ENCODE measurements at regions not wholly inside any gene's neighbourhood (a gene's known extent, or its start where the extent isn't known, plus 50 kb on each side); places are given as distances from the start of the nearest gene placed in this dataset.

DNA sequence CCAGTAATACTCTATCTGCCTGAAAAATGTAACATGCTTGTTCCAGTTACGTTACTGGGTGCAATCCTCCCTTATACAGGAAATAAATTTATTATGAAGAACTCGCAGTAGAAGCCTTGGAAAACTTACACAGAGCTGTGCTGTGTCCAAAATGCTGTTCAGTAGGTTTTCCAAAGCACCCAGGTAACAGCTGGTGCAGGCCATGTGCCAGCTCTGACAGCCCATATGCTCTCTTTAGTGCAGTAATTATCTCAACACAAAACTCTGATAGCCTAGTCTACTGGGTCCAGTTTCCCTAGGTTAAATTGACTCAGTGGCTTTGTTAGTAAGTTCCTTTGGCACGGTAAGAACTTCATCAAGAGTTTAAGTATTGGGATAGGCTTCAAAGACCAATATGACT, 120.7 kb upstream of the OBI1 start:
- DNase-seq (ENCODE audit: low spot score) = no peak

DNA sequence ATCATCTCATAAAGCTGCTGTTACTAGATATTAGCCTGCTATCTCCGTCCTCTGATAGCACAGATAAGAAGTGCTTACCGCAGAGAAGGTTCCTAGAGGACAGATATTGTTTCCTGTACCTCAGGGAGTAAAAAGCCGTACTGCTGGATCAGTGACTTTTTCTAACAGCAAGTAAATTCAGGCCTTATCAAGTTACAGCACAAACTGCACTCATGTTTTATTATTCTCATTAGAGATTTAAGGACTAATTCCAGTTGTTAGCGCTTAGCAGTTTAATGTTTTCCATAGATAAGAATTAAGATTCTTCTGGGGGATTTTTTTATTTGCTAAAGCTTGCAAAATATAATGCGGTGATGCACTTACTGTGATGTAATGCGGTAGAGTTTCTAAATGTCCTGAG, 119.0 kb upstream of the OBI1 start:
- DNase-seq (ENCODE audit: low spot score) = no peak

DNA sequence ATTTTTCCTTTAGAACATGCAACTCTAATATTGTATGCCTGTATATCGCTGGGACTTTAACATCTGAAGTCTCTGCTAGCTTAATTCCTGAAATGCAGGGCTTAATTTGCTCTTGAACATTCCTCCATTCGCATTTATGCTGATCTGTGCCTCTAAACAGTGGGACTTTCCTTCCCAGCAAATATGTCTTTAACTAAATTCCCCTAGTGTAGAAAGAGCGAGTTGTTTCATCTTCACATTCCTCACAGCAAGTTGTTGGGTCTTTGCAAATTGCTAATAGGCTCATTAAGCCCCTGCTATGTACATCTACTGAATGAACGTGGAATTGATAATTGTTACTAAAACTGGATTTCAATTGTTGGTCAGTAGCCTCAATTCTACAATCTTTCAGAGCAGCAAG, 118.4 kb upstream of the OBI1 start:
- DNase-seq (ENCODE audit: low spot score) = no peak

DNA sequence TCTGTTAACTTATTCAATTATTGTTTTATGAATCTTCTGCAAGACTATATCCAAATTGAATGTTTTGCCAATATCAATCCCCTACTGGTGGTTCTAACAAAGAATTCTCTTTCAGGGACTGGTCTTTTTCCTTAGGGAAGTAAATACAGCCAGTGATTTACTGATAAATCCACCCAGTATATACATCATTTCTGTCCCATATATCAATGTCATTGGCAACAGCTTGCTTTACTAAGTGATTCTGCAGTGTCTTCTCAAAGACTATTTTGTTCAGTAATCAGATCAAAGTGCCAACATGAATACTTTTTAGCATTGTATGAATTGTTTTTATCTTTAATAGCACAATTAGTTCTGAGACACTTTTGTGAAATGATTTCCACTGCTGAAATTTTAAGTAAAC, 114.0 kb upstream of the OBI1 start:
- DNase-seq (ENCODE audit: low spot score) = no peak

DNA sequence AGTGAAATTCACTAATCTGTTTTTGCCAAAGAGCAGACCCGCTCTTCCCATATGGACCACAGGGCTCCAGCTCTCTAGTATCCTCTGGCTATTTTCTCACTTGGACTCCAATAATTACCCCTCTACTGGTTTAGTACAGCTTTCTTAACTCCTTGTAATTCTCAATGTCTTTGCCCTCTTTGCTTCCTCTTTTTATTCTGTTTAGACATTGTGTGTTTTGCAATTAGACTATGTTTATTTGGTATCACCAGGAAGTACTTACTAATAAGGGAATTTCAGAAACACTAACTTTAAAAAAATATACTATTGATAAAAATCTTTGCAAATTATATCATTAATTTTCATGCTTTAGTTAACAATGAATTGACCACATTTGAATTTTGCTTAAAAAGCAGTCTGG, 111.6 kb upstream of the OBI1 start:
- no peak for DNase-seq (ENCODE audit: low spot score)

DNA sequence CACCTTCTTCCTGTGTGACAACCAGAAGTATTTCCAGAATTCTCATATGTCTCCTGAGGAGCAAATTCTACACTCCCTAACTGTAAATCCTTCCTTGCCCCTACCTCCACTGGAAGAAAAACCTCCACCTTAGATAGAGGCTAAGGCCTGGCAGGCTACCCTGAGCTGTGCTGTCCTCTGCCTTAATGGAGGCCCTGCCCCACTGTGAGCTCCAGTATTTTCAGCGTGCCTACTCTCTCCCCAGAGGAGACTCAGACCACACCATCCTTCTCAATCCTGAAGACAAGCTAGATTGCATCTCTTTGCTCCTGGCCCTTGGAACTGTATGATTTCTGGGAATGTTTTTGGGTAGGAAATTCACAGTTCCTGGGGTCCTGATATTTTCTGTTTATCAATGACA, 110.0 kb upstream of the OBI1 start:
- no peak for DNase-seq (ENCODE audit: low spot score)

DNA sequence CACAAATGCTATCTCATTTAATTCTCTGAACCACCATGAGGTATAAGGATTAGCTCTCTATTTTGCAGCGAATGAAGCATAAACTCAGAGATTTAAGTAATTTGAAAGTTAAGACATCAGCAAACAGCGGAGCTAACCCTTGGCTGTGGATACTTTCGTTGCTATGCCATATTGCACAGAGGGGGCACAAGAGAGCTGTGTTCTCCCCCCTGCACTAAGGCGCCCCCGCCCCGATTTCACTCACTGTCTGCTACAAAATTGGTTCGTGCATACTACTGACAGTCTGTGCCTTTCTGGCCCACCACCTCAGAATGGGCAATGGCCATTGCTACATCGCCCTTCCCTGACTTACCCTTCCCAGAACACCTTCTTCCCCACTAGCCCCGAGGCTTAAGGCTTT, 105.7 kb upstream of the OBI1 start:
- DNase-seq (ENCODE audit: low spot score) = no peak

DNA sequence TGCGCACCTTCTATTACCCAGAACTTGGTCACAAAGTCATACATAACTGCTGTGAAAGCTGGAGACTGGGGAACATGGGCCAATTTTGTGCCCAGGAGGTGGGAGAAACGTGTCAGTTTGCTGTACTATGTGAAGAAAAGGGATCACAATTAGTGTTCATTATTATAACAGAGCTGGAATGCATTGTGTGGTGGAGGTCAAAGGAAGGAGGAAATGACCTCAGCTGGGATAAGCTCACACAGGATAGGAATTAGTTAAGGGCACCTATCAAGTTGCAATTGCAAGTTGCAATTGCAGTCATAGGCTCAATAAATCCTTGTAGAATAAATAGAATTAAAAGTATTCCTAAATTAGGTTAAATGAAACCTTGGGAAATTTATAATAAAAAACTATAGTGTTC, 103.9 kb upstream of the OBI1 start:
- DNase-seq (ENCODE audit: low spot score) = no peak

DNA sequence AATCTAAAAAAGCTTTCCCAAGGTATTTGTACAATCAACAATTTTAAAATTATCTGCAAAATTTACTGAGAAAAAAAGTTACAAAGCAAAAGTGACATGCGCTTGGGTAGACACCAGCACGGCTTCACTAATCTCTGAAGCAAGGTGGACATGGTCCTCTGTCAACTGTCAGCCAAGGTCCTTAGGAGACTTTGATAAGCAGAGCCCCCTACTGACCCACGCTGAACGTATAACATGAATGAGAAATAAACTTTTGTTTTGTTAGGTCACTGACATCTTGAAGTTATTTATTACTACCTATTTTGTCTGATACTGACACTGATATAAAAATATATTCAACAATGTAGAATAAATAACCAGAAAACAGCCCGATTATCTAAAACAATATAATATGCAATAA, 100.7 kb upstream of the OBI1 start:
- DNase-seq (ENCODE audit: low spot score) = no peak

DNA sequence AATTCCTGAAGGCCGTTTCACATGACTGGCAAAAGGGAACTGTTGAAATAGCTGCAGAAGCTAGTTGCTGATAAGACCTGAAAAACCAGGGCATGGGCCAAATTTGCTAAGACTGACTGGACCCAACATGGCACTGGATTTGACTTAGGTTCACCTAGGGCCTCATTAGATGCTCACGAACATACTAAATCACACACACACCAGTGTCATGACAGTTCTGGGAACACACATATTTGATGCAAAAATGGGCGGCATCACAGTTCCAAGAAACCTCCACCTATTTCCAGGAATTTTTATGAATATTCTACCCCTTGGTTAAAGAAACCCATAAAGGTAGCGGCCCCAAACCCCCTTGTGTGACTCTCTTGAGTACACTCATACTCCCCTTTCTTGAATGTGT, 99.6 kb upstream of the OBI1 start:
- no peak for DNase-seq (ENCODE audit: low spot score)

DNA sequence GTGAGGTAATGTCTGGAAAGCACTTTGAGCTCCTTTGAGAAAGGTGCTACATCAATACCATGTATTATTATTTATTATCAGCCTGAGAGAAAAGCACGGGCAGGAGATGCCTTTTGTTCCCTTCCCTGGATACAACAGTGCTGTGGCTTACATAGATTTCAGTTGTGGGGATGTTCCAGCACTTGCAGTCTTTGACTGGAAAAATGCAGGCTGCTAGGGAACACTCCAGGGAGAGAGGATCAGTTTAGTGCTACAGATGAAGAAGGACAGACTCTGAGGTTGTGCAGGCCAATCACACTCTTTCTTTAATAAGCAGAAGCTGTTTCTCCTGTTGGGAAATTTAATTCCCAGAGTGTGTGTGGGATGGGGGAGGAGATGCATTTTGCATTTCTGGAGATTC, 94.5 kb upstream of the OBI1 start:
- no peak for DNase-seq (ENCODE audit: low spot score)

DNA sequence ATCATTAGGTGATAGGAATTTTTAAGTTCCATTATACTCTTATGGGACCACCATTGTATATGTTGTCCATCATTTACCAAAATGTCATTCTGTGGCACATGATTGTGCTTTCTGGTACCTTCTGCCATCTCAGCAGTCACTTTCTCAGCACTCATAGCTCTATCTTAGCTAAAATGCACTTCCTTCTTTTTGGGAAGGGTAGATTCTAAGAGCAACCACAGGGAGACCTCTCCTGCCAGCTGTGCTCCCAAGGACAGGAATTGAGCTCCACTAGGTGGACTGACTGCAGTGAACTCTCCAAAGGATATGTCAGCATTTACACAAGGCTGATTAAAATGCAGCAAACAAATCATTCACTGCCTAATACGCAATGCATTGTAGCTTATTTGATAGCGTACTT, 91.8 kb upstream of the OBI1 start:
- no peak for DNase-seq (ENCODE audit: low spot score)

DNA sequence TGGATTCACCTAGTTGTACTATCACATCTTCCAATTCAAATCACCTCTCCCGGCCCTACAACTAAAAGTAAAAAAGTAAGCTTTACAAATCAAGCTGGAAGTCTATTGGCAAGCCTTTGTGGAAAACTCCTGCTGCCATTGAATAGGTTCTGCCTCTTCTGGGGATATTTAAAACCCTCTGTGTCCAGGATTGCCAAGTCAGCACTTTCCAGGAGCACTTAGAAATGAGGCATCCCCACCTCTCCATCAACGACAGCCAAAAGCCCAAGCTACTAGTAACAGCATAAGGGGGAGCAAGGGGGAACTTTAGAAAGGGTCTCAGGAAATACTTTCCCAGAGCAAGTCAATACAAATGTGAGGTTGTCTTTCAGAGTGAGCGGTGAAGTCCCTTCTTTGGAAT, 85.0 kb upstream of the OBI1 start:
- no peak for DNase-seq (ENCODE audit: low spot score)

DNA sequence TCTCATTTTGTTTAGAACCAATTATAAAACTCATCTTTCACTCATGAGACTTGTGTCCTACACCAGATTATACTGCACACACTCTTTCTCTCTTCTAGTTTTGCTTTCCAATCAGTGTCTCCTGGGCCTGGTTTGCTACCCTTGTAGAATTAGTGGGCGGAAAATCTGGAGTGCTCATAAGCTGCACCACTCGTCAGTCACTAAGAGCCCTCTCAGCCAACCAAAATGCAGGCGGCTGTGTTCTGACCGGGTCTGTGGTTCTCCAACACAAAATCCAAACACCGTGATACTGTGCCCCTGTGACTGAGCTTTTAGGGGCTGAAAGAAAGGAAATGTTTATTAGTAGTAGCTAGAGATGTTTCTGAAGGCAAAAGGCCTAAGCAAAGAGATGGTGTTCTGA, 83.7 kb upstream of the OBI1 start:
- DNase-seq (ENCODE audit: low spot score) = no peak

DNA sequence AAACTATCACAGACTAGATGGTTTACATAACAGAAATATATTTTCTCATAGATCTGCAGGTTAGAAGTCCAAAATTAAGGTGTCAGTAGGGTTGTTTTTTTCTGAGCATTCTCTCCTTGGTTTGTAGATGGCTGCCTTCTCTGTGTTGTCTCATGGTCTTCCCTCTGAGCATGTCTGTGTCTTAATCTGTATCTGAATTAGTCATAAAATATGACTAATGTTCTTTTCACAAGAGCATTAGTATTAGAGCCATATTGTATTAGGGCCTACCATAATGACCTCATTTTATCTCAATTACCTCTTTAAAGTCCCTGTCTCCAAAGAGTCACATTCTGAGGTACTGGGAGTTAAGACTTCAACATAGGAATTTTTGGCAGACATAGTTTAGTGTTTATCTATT, 77.2 kb upstream of the OBI1 start:
- no peak for DNase-seq (ENCODE audit: low spot score)

DNA sequence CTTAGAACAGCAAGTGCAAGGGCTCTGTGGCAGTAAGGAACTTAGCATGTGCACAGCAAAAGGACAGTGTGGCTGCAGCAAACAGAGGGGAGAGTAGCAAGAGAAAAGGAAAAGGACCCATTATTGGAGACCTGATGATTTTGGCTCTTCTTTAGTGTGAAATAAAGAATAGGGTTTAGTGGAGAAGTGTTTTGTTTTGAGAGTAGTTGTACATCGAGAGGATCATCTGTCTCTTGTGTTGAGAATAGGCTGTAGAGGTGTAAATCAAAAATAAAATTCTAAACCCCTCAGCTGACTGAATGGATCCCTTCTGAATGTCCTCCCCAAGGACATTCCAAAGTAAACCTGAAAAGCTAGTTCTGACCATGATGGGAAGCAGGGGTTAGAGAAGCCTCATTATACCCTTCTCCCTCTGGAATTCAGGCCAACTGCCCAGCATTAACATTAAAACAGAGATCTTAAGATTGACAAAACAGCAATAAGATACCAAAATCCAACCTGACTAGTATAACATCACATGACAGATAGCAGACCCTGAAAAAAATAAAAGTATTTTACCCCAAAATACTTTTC, 73.6 kb upstream of the OBI1 start:
- DNase-seq (ENCODE audit: low spot score) = no peak

DNA sequence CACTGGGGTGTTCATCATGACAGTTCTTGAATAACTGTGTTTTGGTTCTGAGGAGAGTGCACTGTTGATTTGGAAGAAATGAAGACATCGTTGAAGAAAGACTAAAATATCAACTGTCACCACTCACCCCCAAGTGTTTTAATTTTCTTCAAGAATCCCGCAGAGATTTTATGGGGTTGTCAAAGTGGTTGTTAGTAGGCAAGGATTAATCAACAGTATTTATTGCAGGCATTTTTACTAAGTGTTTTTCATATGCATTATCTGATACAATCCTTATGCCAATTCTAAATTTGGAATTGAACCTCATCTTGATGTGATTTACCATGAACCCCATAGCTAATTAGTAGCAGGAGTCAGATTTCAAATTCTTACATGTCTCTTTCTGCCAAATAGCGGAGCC, 63.7 kb upstream of the OBI1 start:
- no peak for DNase-seq (ENCODE audit: low spot score)

DNA sequence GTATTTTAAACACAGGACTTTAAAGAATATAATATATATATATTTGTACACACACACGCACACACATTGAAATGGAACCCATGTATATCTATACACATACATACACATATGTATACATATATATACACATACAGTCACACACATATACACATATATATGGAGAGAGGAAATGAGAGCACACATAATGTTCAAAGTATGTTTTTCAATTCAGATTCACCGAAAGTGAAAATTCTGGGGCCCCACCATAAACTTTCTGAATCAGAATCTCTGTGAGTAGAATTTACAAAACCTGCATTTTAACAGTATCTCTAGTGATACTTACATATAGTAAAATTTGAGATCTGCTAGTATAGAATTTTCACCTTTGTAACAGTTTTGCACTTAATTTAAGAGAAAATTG, 60.4 kb upstream of the OBI1 start:
- no peak for DNase-seq (ENCODE audit: low spot score)

DNA sequence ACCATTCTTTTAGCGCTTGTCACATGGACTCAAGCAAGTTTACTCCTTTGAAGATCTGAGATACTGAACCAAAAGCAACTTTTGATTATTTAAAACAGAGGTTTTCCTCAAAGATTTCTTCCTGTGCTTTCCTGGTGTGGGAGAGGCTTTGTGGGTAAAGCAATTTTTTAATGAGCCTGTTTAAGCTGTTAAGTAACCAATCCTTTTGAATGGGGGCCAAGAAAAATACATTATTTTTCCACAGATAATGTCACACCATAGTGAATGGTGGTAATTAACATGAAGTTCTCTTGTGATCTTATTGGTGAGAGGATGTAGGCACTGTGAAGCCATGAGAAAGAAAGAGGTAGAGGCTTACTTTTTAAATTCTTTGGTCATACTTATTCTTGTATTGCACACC, 55.8 kb upstream of the OBI1 start:
- no peak for DNase-seq (ENCODE audit: low spot score)

DNA sequence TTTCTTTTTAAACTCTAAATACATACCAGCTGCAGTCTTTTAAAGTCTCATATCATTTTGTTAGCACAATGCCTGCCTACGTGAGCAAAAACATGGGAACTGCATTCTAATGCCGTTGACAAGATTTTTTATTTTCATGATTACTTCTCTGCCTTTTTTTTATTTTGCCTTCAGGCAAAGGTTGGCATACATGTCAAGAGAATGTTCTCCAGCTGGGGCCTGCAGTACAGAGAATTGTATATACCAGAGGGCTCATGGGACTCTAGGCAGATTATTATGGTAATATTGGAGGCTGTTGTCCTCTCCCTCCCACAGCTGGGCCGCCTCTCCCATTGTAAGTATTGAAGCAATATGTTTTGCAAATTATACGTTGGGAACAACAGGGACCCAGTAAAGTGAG, 53.9 kb upstream of the OBI1 start:
- no peak for DNase-seq (ENCODE audit: low spot score)

DNA sequence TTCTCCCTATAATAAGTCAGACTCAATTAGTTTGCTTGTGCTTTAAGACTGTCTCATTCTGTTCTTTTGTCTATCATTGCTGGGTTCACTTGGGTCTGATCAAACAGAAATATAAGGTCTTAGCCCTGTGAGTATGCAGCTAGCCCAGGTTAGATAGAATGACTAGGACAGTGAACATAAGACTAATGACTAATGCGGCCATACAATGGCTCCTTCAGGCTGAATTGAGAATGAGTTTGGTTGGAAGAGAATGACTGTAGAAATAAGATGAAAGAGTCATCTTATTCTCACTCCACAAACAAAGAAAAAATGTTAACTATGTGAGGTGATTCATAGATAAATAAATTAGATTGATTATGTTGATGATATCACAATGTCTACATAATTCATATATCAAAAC, 50.1 kb upstream of the OBI1 start:
- no peak for DNase-seq (ENCODE audit: low spot score)

Measured in hepatic stellate cell (primary cell).